ENCODE measurements at regions not wholly inside any gene's neighbourhood (a gene's known extent, or its start where the extent isn't known, plus 50 kb on each side); places are given as distances from the start of the nearest gene placed in this dataset.

GRCh38 chr18:41881285-41881684, 73.7 kb upstream of the PIK3C3 start:
- H3K4me3 Mint-ChIP-seq (ENCODE audit: unreplicated experiment), result no peak overlapping the region
- no peaks in the 10 kb centered on the region for H3K4me1 Mint-ChIP-seq (ENCODE audit: insufficient read depth, unreplicated experiment)
- no peak for TF ChIP-seq CTCF (IDR thresholded peaks at IDR 0.05; ENCODE audit: unreplicated experiment)
- intact Hi-C loops (cut with micrococcal nuclease), result no loop called here
- H3K27ac Mint-ChIP-seq (ENCODE audit: low read depth, unreplicated experiment), result no peak overlapping the region
- peak; percentile 51 for DNase-seq (ENCODE audit: unreplicated experiment)
- ChIA-PET CTCF (no interaction called here), POLR2A (interaction anchor here (1.1 kb wide), 1 partner anchor 10 kb away, joined by 3 read pairs; no protein-coding TSS in a partner anchor)
- no TSS peak for BruUV-seq (replicated peaks)
- no peaks in the 10 kb centered on the region for H3K36me3 Mint-ChIP-seq (ENCODE audit: insufficient read depth, unreplicated experiment)
- no peaks in the 10 kb centered on the region for H3K27me3 Mint-ChIP-seq (ENCODE audit: insufficient read depth, unreplicated experiment)
- H3K9me3 Mint-ChIP-seq (ENCODE audit: unreplicated experiment), result no peaks in the 10 kb centered on the region

GRCh38 chr18:41879256-41879655, 75.8 kb upstream of the PIK3C3 start:
- POLR2A ChIA-PET, result no interaction called here
- Mint-ChIP-seq H3K36me3 (ENCODE audit: insufficient read depth, unreplicated experiment) (no peaks in the 10 kb centered on the region), H3K27me3 (ENCODE audit: insufficient read depth, unreplicated experiment) (no peaks in the 10 kb centered on the region), H3K4me3 (ENCODE audit: unreplicated experiment) (no peak overlapping the region), H3K9me3 (ENCODE audit: unreplicated experiment) (no peaks in the 10 kb centered on the region), H3K27ac (ENCODE audit: low read depth, unreplicated experiment) (no peak overlapping the region), H3K4me1 (ENCODE audit: insufficient read depth, unreplicated experiment) (peaks cover 13% of the 10 kb centered on the region)
- CTCF ChIA-PET, result no interaction called here
- TF ChIP-seq CTCF (IDR thresholded peaks at IDR 0.05; ENCODE audit: unreplicated experiment), result no peak
- BruUV-seq (replicated peaks), result no TSS peak
- DNase-seq (ENCODE audit: unreplicated experiment), result no peak
- intact Hi-C loops (cut with micrococcal nuclease), result no loop called here

- H3K36me3 Mint-ChIP-seq (ENCODE audit: insufficient read depth, unreplicated experiment), result no peaks in the 10 kb centered on the region
- H3K4me1 Mint-ChIP-seq (ENCODE audit: insufficient read depth, unreplicated experiment), result peaks cover 28% of the 10 kb centered on the region
- intact Hi-C loops (cut with micrococcal nuclease), result no loop called here
- peak; percentile 71 for DNase-seq (ENCODE audit: unreplicated experiment)
- POLR2A ChIA-PET, result interaction anchor here (0.7 kb wide), 1 partner anchor 30 kb away, joined by 3 read pairs; no protein-coding TSS in a partner anchor
- no peaks in the 10 kb centered on the region for H3K9me3 Mint-ChIP-seq (ENCODE audit: unreplicated experiment)
- no peak for TF ChIP-seq CTCF (IDR thresholded peaks at IDR 0.05; ENCODE audit: unreplicated experiment)
- no peak overlapping the region for H3K4me3 Mint-ChIP-seq (ENCODE audit: unreplicated experiment)
- H3K27ac Mint-ChIP-seq (ENCODE audit: low read depth, unreplicated experiment), result peak overlapping the region; percentile 3
- BruUV-seq (replicated peaks), result no TSS peak
- no peaks in the 10 kb centered on the region for H3K27me3 Mint-ChIP-seq (ENCODE audit: insufficient read depth, unreplicated experiment)
- CTCF ChIA-PET, result interaction anchor here (0.6 to 1.1 kb wide), 4 partner anchors 25 to 723 kb away, joined by 3 read pairs; no protein-coding TSS in a partner anchor
Measured at GRCh38 chr18:41875094-41875780, 79.8 kb upstream of the PIK3C3 start.

GRCh38 chr18:41873730-41874129, 81.3 kb upstream of the PIK3C3 start:
- peaks cover 28% of the 10 kb centered on the region for H3K4me1 Mint-ChIP-seq (ENCODE audit: insufficient read depth, unreplicated experiment)
- intact Hi-C loops (cut with micrococcal nuclease), result no loop called here
- H3K4me3 Mint-ChIP-seq (ENCODE audit: unreplicated experiment), result no peak overlapping the region
- H3K36me3 Mint-ChIP-seq (ENCODE audit: insufficient read depth, unreplicated experiment), result no peaks in the 10 kb centered on the region
- DNase-seq (ENCODE audit: unreplicated experiment), result no peak
- no TSS peak for BruUV-seq (replicated peaks)
- ChIA-PET POLR2A (interaction anchor here (0.6 to 0.7 kb wide), 3 partner anchors 43 to 125 kb away, joined by 3 to 4 read pairs (median 3); no protein-coding TSS in a partner anchor), CTCF (interaction anchor here (0.6 to 1.7 kb wide), 4 partner anchors 9 to 20 kb away, joined by 3 to 6 read pairs (median 4); no protein-coding TSS in a partner anchor)
- no peak overlapping the region for H3K27ac Mint-ChIP-seq (ENCODE audit: low read depth, unreplicated experiment)
- no peaks in the 10 kb centered on the region for H3K9me3 Mint-ChIP-seq (ENCODE audit: unreplicated experiment)
- TF ChIP-seq CTCF (IDR thresholded peaks at IDR 0.05; ENCODE audit: unreplicated experiment), result no peak
- no peaks in the 10 kb centered on the region for H3K27me3 Mint-ChIP-seq (ENCODE audit: insufficient read depth, unreplicated experiment)

Measured in MCF 10A (cell line).